ENCODE measurements at regions not wholly inside any gene's neighbourhood (a gene's known extent, or its start where the extent isn't known, plus 50 kb on each side); places are given as distances from the start of the nearest gene placed in this dataset.

- TF ChIP-seq EZH2 (IDR thresholded peaks at IDR 0.05; ENCODE audit: insufficient read depth, low read length) (no peak), CTCF (IDR thresholded peaks at IDR 0.05; ENCODE audit: insufficient read depth, low read depth, low read length) (no peak)
Measured at GRCh38 chr13:39954476-39954875, 299.0 kb downstream of the COG6 start.

Data from astrocyte (in vitro differentiated cells and primary cell).